ENCODE measurements at regions not wholly inside any gene's neighbourhood (a gene's known extent, or its start where the extent isn't known, plus 50 kb on each side); places are given as distances from the start of the nearest gene placed in this dataset.

DNA sequence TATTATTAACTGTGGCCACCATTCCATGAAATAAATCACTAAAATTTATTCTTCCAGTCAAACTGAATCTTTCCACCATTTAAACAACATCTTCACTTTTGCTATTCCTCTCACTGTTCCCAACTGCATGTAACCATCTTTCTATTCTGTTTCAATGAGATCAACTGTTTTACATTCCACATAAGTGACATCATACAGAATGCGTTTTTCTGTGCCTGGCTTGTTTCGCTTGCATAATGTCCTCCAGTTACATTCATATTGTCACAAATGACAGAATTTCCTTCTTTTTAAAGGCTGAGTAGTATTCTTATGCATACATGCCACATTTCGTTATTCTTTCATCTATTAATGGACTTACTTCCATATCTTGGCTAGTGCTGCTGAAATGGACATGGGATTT, 738.2 kb downstream of the SEMA5A start:
- no peak for TF ChIP-seq CTCF (IDR thresholded peaks at IDR 0.05)
- TF ChIP-seq POLR2A (IDR thresholded peaks at IDR 0.05): no peak
- peaks cover 0 to 44% (median 17%) of the 10 kb centered on the region in 12 donors for H3K9me3 ChIP-seq
- H3K27me3 ChIP-seq: no peaks in the 10 kb centered on the region
- H3K27ac ChIP-seq: no peak overlapping the region
- no peaks in the 10 kb centered on the region for H3K36me3 ChIP-seq
- ATAC-seq: no peak
- intact Hi-C loops (cut with DNase I): no loop called here
- no peaks in the 10 kb centered on the region for H3K4me1 ChIP-seq
- DNase-seq: no peak
- 31 to 39% (median 36%) methylated on average over 3 of the region's 3 CpGs for WGBS, 4 donors
- H3K4me3 ChIP-seq: no peak overlapping the region

DNA sequence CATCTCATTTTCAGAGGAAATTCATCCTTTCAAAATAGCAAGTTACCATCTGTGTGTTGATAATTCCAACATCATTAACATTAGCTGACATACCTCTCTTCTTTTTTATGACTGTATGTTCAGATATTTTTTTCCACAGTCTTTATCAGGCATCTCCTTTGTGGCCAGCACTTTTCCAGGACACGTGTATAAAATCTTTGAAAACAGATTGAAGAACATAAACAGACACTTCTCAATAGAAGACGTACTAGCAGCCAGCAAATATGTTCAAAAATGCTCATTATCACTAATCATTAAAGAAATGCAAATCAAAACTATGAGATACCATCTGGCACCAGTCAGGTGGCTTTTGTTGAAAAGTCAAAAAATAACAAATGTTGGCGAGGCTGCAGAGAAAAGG, 734.3 kb downstream of the SEMA5A start:
- H3K27me3 ChIP-seq: no peaks in the 10 kb centered on the region
- intact Hi-C loops (cut with DNase I): no loop called here
- no peak overlapping the region for H3K4me3 ChIP-seq
- H3K36me3 ChIP-seq: no peaks in the 10 kb centered on the region
- WGBS, 4 donors: 62 to 69% (median 66%) methylated on average over 3 of the region's 3 CpGs
- H3K9me3 ChIP-seq: peaks cover 0 to 45% (median 0%) of the 10 kb centered on the region in 12 donors
- H3K4me1 ChIP-seq: no peaks in the 10 kb centered on the region
- no peak for ATAC-seq
- H3K27ac ChIP-seq: no peak overlapping the region
- no peak for TF ChIP-seq CTCF (IDR thresholded peaks at IDR 0.05)
- no peak for TF ChIP-seq POLR2A (IDR thresholded peaks at IDR 0.05)
- DNase-seq: no peak

DNA sequence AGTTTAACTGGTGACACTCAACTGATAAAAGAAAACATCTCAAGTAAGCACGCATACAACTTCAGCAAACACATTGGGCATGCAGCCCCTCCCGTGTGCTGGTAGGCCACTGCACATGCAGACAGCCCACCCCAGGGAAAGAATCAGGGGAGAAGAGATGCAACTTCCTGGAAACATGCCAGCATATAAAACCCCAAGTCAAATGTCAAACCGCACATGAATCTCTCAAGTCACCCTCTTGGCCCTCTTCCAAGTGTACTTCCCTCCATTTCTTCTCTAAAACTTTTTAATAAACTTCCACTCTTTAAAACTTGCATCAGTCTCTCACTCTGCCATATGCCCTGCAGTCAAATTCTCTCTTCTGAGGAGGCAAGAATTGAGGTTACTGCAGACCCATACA, 732.7 kb downstream of the SEMA5A start:
- WGBS, 4 donors: 69 to 78% (median 75%) methylated on average over 3 of the region's 3 CpGs
- no peak overlapping the region for H3K4me3 ChIP-seq
- H3K9me3 ChIP-seq: peaks cover 0 to 49% (median 0%) of the 10 kb centered on the region in 12 donors
- no peak overlapping the region for H3K27ac ChIP-seq
- no peak for ATAC-seq
- H3K27me3 ChIP-seq: no peaks in the 10 kb centered on the region
- intact Hi-C loops (cut with DNase I): no loop called here
- no peak for DNase-seq
- no peaks in the 10 kb centered on the region for H3K36me3 ChIP-seq
- TF ChIP-seq CTCF (IDR thresholded peaks at IDR 0.05) (no peak), POLR2A (IDR thresholded peaks at IDR 0.05) (no peak)
- H3K4me1 ChIP-seq: no peaks in the 10 kb centered on the region

DNA sequence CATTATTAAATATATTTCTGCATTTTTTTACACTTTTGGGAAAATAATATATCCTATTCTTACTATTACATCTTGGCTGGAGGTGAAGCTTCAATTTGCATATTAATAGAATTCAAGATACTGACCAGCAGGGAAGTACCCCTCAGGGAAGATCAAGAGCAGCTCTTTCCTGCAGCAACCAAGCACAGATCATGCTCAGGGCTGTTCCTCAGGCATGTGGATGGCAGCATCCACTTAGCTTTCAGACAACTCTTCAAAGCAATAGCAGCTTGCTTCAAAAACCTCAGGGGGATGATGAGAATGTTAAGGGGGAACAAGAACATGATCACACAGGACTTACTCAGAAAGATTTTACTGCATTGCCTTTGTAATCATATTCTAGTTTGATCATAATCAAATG, 731.8 kb downstream of the SEMA5A start:
- Histone ChIP-seq H3K27me3 (no peaks in the 10 kb centered on the region), H3K9me3 (peaks cover 0 to 51% (median 0%) of the 10 kb centered on the region in 12 donors), H3K36me3 (no peaks in the 10 kb centered on the region), H3K4me1 (no peaks in the 10 kb centered on the region), H3K27ac (no peak overlapping the region), H3K4me3 (no peak overlapping the region)
- intact Hi-C loops (cut with DNase I): no loop called here
- TF ChIP-seq POLR2A (IDR thresholded peaks at IDR 0.05): no peak
- TF ChIP-seq CTCF (IDR thresholded peaks at IDR 0.05): no peak
- ATAC-seq: no peak
- no peak for DNase-seq

Data from heart left ventricle (tissue), 16 donors.